Panc1 (cell line): ENCODE measurements at regions not wholly inside any gene's neighbourhood (a gene's known extent, or its start where the extent isn't known, plus 50 kb on each side); places are given as distances from the start of the nearest gene placed in this dataset.

Source experiments
- CTCF ChIP-seq: fragments of 450-650 bp; IDR thresholded peaks from 2 replicates; pipeline ENCODE4 v1.5.1; 2017; ENCODE audit warnings: mild to moderate bottlenecking
- REST ChIP-seq, 2 experiments: IDR thresholded peaks; 2 replicates each; pipeline ENCODE4 v1.6.1; 2011 to 2012; ENCODE audit warnings: low read depth in 2 of 2, control low read depth in 1 of 2, low read length in 1 of 2, mild to moderate bottlenecking in 1 of 2, moderate library complexity in 1 of 2; ENCODE audit not compliant: insufficient read depth in 1 of 2

GRCh38 chr12:84660139-84660538, 252.5 kb downstream of the SLC6A15 start:
- no peak for TF ChIP-seq CTCF
- TF ChIP-seq REST (IDR thresholded peaks at IDR 0.05; ENCODE audit: insufficient read depth in 1 of 2, low read depth in 2 of 2, low read length in 1 of 2), result no peak
